GM18870 (cell line): ENCODE measurements at regions not wholly inside any gene's neighbourhood (a gene's known extent, or its start where the extent isn't known, plus 50 kb on each side); places are given as distances from the start of the nearest gene placed in this dataset.

Experiments used
- ATAC-seq: cut with Tn5 transposase; IDR thresholded peaks from one replicate; pipeline ENCODE4 v1.9.1; 2021; ENCODE audit warnings: moderate library complexity; ENCODE audit not compliant: unreplicated experiment

- ATAC-seq: no peak
These were observed 77.5 kb downstream of the FOXA2 start for GRCh38 chr20:22506827-22507226.

DNA sequence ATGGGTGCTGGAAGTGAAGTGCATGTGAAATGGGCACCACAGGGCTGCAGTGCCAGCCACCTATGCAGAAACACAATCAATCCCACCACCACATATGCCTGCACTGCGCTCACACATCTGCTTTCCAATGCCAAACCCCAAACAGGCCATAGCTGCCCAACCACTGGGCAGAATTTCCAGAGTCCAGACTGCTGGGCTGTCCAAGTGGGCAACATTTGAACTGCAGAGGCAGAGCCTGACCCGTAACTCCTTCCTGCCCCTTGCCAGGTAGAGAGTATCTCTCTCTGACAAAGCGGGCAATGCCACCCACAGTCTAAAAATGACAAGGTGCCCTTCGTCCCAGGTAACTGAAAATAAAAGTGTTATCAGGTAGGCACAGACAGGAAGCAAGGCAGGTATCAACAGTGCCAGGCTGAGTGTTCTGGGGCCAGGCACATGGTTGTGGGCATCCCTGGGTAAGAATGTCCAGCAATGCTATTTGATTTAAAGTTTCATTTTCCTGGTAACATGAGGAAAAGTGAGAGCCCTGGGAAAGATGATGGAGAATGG lies 79.5 kb downstream of the FOXA2 start:
- ATAC-seq: no peak

GRCh38 chr20:22503577-22503976 lies 80.8 kb downstream of the FOXA2 start:
- ATAC-seq: no peak

DNA sequence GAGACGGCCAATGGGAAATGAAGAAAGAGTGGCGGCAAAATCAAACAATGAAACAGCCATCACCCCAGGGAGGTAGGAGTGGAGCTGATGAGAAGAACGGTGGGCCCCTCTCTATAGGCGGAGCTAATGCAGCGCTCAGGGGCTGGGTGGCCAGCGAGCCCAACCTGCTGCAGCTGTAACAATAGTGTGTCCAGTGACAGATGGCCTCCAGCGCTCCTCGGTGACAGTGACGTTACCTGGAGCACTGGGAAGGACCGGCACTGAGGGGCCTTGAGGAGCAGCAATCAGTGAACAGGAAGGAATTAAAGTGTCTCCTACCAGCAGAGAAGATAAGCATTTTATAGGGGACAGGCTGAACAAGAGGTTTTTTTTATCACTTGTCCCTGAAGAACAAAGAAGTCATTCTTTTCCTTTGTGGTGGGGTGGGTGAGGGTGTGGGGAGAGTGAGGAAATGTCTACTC lies 81.6 kb downstream of the FOXA2 start:
- ATAC-seq: no peak

GRCh38 chr20:22501566-22502344 lies 82.6 kb downstream of the FOXA2 start:
- ATAC-seq: no peak

DNA sequence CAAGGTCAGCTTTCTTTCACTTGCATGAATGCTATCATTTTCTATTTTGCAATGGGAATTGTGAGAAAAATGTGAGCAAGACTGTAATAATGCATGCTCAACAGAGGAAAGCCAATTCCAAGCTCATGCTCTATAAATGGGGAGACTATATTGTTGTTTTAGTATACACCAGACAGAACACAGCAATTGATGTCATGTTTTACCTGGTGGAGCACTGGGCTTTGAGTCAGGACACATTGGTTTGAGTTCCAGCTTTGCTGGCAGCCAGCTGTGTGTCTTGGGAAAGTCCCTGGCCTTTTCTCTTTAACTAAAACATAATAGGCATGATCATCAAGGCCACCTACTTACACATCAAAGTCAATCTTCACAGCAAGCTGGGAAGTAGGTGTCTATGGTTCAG lies 83.3 kb downstream of the FOXA2 start:
- no peak for ATAC-seq

- ATAC-seq: no peak
These were observed 84.7 kb downstream of the FOXA2 start for GRCh38 chr20:22499515-22500166.

DNA sequence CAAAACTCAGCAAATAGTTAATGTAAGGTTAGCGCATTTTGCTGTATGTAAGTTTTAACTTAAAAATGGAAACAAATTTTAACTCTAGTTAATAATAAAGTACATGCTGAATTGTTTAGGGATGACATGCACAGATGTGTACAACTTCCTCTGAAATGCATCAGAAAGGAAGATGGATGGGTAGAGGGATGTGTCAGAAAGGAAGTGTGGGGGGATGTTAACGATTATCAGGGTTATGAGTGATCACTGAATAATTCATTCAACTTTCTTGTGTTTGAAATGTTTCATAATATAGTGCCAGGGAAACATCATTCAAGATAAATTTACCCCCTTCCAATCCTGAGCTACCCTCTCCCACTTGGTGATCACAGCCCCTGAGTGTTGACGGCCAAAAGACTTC lies 87.6 kb downstream of the FOXA2 start:
- no peak for ATAC-seq

DNA sequence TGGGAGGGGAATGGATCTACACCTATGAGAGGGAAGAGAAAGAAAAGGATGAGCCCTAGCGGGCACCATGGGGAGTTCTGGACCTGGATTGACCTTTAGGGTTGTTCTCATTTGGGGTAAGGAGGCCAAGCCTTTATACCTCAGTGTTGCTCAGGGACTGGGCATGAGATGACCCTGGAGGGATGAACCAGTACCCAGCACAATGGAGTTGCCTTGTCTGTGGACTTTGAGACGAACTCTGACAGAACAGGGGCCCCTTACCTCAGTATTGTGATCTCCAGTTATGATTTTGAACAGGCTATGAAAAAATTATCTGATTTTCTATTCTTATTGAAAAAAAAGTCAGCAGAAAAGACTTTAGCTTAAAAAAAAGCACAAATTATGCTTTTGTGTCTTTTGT lies 88.6 kb downstream of the FOXA2 start:
- no peak for ATAC-seq

GRCh38 chr20:22495172-22495571 lies 89.2 kb downstream of the FOXA2 start:
- no peak for ATAC-seq

- no peak for ATAC-seq
These were observed 91.9 kb downstream of the FOXA2 start for GRCh38 chr20:22492497-22492896.

DNA sequence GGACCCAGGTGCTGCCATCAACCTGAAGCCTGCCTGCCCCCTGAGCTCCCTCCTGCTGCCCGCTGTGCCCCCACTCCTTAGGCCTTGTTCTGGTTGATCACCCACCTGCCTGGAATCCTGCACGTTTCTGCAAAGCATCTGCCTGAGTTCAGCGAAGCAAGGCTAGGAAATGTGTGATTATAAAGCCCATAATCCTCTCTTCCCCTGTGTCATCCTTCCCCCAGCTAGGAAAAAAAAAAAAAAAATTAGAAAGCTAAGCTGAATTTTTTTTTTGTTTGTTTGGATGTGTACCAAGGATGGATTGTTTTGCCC lies 93.2 kb downstream of the FOXA2 start:
- ATAC-seq: no peak

DNA sequence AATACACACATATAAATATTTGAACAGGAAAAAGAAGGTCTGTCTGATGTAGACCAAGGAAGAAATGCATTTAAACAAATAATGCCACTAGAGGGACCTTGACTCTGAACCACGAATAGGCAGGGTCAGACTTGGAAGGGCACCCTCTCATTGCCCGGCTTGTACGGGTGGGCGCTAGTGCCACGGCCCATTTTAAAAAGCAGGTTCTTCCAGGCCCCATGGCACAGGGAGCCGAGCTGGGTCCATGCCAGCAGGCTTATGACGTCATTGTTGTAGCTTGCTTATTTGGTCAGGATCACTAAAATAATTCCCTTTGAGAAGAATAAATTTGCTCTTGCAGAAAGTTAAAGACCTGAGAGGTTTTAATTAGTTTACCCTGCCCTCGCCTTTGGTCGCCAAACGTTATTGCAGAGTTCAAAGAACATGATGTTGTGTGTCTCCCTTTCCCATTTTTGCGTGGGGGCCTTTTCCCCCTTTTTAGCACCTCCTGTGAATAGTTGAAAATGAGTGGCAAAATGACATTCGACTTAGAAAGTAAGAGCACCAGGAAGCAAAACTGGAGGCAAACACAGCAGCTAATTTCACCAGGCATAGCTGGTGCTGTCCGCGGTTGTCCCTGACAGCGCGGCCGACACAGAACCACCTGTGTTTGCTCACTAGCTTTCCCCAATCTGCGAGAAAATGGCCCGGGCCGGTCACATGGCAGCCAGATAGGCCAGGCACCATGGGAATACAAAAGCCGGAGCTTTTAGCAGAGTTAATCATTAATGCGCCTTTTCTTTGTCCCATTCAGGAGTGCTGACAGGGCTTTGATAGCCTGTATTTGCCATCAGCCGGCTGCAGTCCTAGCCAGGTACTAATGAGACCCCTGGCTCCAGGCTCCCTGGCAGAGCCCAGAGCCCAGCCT lies 93.8 kb downstream of the FOXA2 start:
- no peak for ATAC-seq

DNA sequence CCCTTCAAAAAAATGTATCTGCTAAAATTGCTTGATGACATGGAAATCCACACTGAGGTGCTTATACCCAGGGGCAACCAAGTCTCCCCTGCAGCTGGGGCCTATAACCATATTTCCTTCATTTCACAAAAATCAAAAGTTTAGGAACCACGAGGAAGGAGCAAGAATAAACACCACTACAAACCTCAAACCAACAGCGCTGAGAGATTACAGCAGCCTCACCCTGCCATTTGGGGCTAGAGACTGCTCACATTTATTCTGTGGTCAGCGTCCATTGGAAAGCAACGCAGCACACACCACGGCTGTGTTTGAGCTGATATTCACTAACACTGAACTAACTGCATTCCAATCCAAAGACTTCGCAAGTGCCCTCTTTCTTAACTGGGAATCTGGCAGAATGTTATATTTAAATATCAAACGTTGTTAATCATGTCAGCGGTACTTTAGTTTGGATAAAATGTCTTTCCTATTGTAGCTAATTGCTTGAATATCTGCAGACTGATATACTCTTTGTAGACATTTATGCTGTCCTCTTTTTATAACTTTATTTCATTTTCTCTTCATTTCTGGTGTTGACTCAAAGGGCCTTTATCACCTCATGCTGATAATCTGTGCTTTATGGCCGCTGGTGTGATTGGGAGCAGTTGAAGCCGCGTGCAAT lies 94.6 kb downstream of the FOXA2 start:
- ATAC-seq: no peak

DNA sequence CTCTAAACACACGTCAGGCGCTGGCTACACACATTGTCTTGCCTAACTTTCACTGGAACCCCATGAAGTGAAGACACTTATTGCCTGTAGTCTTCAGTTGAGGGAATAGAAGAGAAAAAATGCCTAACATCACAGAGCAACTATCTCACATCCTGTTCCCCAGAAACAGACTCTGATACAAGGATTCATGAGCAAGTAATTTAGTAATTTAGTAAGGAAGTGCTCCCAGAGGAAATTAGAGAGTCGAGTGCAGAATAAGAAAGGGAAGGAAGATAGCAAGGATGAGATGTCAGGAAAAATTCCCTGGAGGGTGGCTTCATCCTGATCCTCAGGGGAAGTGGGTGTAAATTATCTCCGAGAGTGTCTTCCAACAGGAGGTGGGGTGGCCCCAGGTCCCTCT lies 104.0 kb downstream of the FOXA2 start:
- no peak for ATAC-seq

DNA sequence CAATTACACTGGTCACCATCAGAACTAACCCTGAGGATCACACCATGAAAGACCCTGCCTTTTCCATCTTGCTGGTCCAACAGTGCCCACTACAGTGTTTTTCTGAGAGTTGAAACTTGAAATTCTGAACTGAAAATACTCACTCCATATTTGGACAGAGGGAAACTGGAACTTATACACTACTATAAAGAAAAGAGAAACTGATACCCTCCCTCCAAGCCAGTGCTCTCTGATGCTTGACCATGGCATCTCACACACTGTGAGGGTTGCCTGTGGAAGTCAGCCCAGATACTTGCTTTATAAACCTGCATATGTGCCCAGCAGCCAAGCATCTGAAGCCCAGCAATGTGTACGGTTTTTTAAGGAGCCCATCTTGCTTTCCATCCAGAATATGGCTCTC lies 108.7 kb downstream of the FOXA2 start:
- no peak for ATAC-seq

GRCh38 chr20:22474224-22474623 lies 110.1 kb downstream of the FOXA2 start:
- no peak for ATAC-seq

GRCh38 chr20:22473293-22473692 lies 111.1 kb downstream of the FOXA2 start:
- ATAC-seq: no peak

- no peak for ATAC-seq
These were observed 111.8 kb downstream of the FOXA2 start for GRCh38 chr20:22472447-22473100.

GRCh38 chr20:22471156-22471836 lies 113.1 kb downstream of the FOXA2 start:
- ATAC-seq: no peak
